GM12872 (cell line): ENCODE measurements at regions not wholly inside any gene's neighbourhood (a gene's known extent, or its start where the extent isn't known, plus 50 kb on each side); places are given as distances from the start of the nearest gene placed in this dataset.

ENCODE experiments used
- TF ChIP-seq, protein P1 (sequence below): IDR thresholded peaks from 3 replicates; pipeline ENCODE4 v1.5.1; 2011; ENCODE audit warnings: low read depth, mild to moderate bottlenecking, low read length, moderate library complexity; ENCODE audit not compliant: insufficient read depth

- TF ChIP-seq, protein P1, sequence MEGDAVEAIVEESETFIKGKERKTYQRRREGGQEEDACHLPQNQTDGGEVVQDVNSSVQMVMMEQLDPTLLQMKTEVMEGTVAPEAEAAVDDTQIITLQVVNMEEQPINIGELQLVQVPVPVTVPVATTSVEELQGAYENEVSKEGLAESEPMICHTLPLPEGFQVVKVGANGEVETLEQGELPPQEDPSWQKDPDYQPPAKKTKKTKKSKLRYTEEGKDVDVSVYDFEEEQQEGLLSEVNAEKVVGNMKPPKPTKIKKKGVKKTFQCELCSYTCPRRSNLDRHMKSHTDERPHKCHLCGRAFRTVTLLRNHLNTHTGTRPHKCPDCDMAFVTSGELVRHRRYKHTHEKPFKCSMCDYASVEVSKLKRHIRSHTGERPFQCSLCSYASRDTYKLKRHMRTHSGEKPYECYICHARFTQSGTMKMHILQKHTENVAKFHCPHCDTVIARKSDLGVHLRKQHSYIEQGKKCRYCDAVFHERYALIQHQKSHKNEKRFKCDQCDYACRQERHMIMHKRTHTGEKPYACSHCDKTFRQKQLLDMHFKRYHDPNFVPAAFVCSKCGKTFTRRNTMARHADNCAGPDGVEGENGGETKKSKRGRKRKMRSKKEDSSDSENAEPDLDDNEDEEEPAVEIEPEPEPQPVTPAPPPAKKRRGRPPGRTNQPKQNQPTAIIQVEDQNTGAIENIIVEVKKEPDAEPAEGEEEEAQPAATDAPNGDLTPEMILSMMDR, result no peak
These were observed 475.8 kb downstream of the TXNL1 start for GRCh38 chr18:56162311-56163265.

DNA sequence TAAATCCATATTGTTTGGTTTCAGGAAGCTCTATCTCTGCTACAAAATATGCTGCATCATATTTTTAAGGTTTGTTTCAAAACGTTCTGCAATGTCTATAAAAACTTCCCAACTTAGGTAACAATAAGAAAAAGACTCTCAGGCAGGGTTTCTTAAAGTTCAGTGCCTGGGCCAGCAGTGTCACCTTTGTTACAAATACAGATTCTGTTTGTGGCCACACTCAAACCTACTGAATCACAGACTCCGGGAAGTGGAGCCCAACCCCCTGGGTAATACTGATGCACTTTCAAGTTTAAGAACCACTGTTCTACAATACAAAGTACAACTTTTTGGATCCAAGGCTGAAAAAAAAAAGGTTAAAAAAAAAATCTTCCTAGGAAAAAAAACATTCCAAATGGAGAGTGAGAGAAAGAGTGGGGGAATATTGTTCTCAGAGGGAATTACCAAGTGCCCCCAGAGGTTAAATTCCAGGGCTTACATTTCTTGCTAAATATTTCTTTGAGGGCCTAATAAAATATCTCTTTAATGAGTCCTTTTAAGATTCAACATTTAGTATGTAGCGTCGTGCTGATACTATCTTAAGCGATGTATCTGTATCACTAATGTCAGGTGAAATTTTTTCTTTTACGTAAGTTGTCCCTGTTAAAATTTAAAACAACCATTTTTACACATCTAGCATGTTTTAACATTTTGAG lies 476.7 kb downstream of the TXNL1 start:
- TF ChIP-seq, protein P1, result no peak

DNA sequence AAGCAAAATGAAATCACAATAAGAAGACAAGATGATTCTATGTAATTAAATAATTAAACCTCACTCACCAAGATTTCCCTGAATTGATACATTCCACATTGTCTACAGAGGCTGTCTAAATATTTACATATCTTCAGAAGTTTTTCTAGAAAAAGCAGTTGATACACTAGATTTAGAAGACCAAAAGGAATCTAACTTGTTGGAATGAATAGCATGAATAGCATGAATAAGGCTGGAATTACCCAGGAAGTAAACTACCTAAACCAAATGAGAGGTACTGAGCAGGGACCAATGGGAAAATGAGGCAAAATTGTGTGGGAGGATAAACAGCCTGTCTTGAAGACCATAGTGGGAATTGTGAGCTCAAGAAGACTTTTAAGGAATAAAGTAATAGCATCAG lies 479.7 kb downstream of the TXNL1 start:
- TF ChIP-seq, protein P1, result no peak

DNA sequence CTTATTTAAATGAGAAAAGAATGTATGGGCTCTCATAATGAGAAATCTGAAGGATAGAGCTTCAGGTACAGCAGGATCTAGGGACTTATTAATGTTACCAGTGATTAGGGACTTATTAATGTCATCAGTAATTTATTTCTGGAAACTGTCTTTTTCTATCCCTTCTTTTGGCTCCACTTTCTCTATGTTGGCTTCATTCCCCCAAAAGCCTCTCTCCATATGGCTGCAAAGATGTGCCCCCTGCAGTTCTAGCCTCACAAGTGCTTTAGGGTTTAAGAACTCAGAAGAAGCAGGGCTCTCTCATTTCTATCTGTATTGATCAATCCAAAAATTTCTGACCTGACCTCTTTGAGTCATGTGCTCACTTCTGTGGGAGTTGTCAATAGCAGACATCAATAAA lies 480.9 kb downstream of the TXNL1 start:
- TF ChIP-seq, protein P1, result no peak

- TF ChIP-seq, protein P1, result no peak
These were observed 485.7 kb downstream of the TXNL1 start for GRCh38 chr18:56152551-56153310.

- TF ChIP-seq, protein P1, result no peak
These were observed 490.0 kb downstream of the TXNL1 start for GRCh38 chr18:56148373-56148772.

GRCh38 chr18:56146565-56146964 lies 491.8 kb downstream of the TXNL1 start:
- TF ChIP-seq, protein P1, result no peak
